CD4-positive, CD25-positive, alpha-beta regulatory T cell (primary cell): ENCODE measurements at regions not wholly inside any gene's neighbourhood (a gene's known extent, or its start where the extent isn't known, plus 50 kb on each side); places are given as distances from the start of the nearest gene placed in this dataset.

ENCODE experiments used
- ATAC-seq, 2 donors: fragments of 150-1000 bp; cut with Tn5 transposase; one replicate each; pipeline ENCODE4 v1.10.0; 2021; ENCODE audit warnings: low read depth in 2 of 2, moderate number of reproducible peaks in 2 of 2, moderate library complexity in 1 of 2
- DNase-seq, 3 donors: peaks; one replicate each; pipeline versions ENCODE4 v3.0.0 to v3.0.0-alpha.2; 2012 to 2022; ENCODE audit warnings: mixed read lengths in 1 of 3
- H3K27ac ChIP-seq: one replicate; pipeline ENCODE4 v1.7.0; 2013; ENCODE audit warnings: mild to moderate bottlenecking, low read length; ENCODE audit not compliant: insufficient read depth, poor library complexity, severe bottlenecking
- H3K27me3 ChIP-seq: one replicate; pipeline ENCODE4 v1.7.0; 2013; ENCODE audit warnings: low read length; ENCODE audit not compliant: control insufficient read depth, insufficient read depth
- H3K36me3 ChIP-seq: one replicate; pipeline ENCODE4 v1.7.0; 2013; ENCODE audit warnings: mild to moderate bottlenecking, low read length, moderate library complexity; ENCODE audit not compliant: control insufficient read depth, insufficient read depth
- H3K4me1 ChIP-seq: 2 replicates; pipeline ENCODE4 v1.7.0; 2013; ENCODE audit warnings: mild to moderate bottlenecking, low read length; ENCODE audit not compliant: insufficient read depth, control insufficient read depth, poor library complexity, severe bottlenecking
- H3K4me3 ChIP-seq: one replicate; pipeline ENCODE4 v1.7.0; 2013; ENCODE audit warnings: low read depth, mild to moderate bottlenecking, low read length, moderate library complexity
- H3K9me3 ChIP-seq, 2 experiments: 1 replicate in 1 of 2; 2 replicates in 1 of 2; pipeline ENCODE4 v1.7.0; 2013; ENCODE audit warnings: low read length in 2 of 2, mild to moderate bottlenecking in 1 of 2, moderate library complexity in 1 of 2; ENCODE audit not compliant: control insufficient read depth in 2 of 2
- H3K27ac Mint-ChIP-seq, 3 donors: one replicate each; pipeline ENCODE4 v1.8.0; 2020 to 2022; ENCODE audit warnings: mild to moderate bottlenecking in 3 of 3, mixed read lengths in 3 of 3, moderate library complexity in 2 of 3
- H3K27me3 Mint-ChIP-seq: one replicate; pipeline ENCODE4 v1.8.0; 2022; ENCODE audit warnings: mild to moderate bottlenecking, mixed read lengths
- H3K36me3 Mint-ChIP-seq: one replicate; pipeline ENCODE4 v1.8.0; 2020; ENCODE audit warnings: mixed read lengths
- H3K4me1 Mint-ChIP-seq, 4 donors: one replicate each; pipeline ENCODE4 v1.8.0; 2020 to 2022; ENCODE audit warnings: mixed read lengths in 4 of 4, mild to moderate bottlenecking in 1 of 4
- H3K4me3 Mint-ChIP-seq, 4 donors: one replicate each; pipeline ENCODE4 v1.8.0; 2020 to 2022; ENCODE audit warnings: mild to moderate bottlenecking in 4 of 4, mixed read lengths in 4 of 4, moderate library complexity in 3 of 4
- H3K9me3 Mint-ChIP-seq, 7 donors: one replicate each; pipeline ENCODE4 v1.8.0; 2020 to 2022; ENCODE audit warnings: mixed read lengths in 7 of 7, mild to moderate bottlenecking in 3 of 7, moderate library complexity in 2 of 7

- peak overlapping the region in 3 of 4 donors; percentile 6 to 41 (median 11) for H3K4me3 Mint-ChIP-seq
- no peak overlapping the region for H3K4me3 ChIP-seq
- no peak overlapping the region for H3K27ac ChIP-seq
- H3K27ac Mint-ChIP-seq: peak overlapping the region; percentile 4 to 82 (median 66)
- peaks cover 3% of the 10 kb centered on the region for H3K36me3 Mint-ChIP-seq
- peaks cover 6% of the 10 kb centered on the region for H3K27me3 Mint-ChIP-seq
- DNase-seq (no peak), ATAC-seq (no peak)
- H3K4me1 Mint-ChIP-seq: peaks cover 5 to 57% (median 25%) of the 10 kb centered on the region in 4 donors
- H3K9me3 Mint-ChIP-seq: peaks cover 0 to 1% (median 0%) of the 10 kb centered on the region in 7 donors
- H3K4me1 ChIP-seq: peaks cover 22% of the 10 kb centered on the region
- no peaks in the 10 kb centered on the region for H3K36me3 ChIP-seq
- no peaks in the 10 kb centered on the region for H3K9me3 ChIP-seq
- no peaks in the 10 kb centered on the region for H3K27me3 ChIP-seq
Observed at GRCh38 chr7:142442396-142442795, 184.5 kb upstream of the PRSS58 start.

- no peaks in the 10 kb centered on the region for H3K27me3 ChIP-seq
- H3K4me3 ChIP-seq: no peak overlapping the region
- H3K4me1 ChIP-seq: peaks cover 22% of the 10 kb centered on the region
- ATAC-seq (peak; percentile 41 to 52), DNase-seq (peak in 2 of 3 donors; percentile 18 to 34)
- H3K4me1 Mint-ChIP-seq: peaks cover 5 to 59% (median 29%) of the 10 kb centered on the region in 4 donors
- H3K27ac ChIP-seq: no peak overlapping the region
- H3K27me3 Mint-ChIP-seq: peaks cover 6% of the 10 kb centered on the region
- peak overlapping the region in 1 of 3 donors; percentile 24 for H3K27ac Mint-ChIP-seq
- H3K9me3 ChIP-seq: no peaks in the 10 kb centered on the region
- peaks cover 3% of the 10 kb centered on the region for H3K36me3 Mint-ChIP-seq
- H3K4me3 Mint-ChIP-seq: peak overlapping the region in 3 of 4 donors; percentile 7 to 62 (median 31)
- H3K9me3 Mint-ChIP-seq: peaks cover 0 to 1% (median 0%) of the 10 kb centered on the region in 7 donors
- no peaks in the 10 kb centered on the region for H3K36me3 ChIP-seq
Observed at GRCh38 chr7:142440906-142441411, 183.1 kb upstream of the PRSS58 start.

- no peak overlapping the region for H3K27ac ChIP-seq
- peaks cover 22% of the 10 kb centered on the region for H3K4me1 ChIP-seq
- no peak overlapping the region for H3K4me3 ChIP-seq
Observed at GRCh38 chr7:142440219-142440905, 182.5 kb upstream of the PRSS58 start.

GRCh38 chr7:142439739-142440138 lies 181.9 kb upstream of the PRSS58 start:
- H3K4me3 ChIP-seq: no peak overlapping the region
- Mint-ChIP-seq H3K27me3 (peaks cover 6% of the 10 kb centered on the region), H3K4me1 (peaks cover 5 to 63% (median 31%) of the 10 kb centered on the region in 4 donors), H3K4me3 (peak overlapping the region in 2 of 4 donors; percentile 9 to 16), H3K9me3 (peaks cover 0 to 1% (median 0%) of the 10 kb centered on the region in 7 donors), H3K27ac (peak overlapping the region; percentile 43 to 81 (median 47)), H3K36me3 (no peaks in the 10 kb centered on the region)
- no peaks in the 10 kb centered on the region for H3K9me3 ChIP-seq
- no peak overlapping the region for H3K27ac ChIP-seq
- H3K27me3 ChIP-seq: no peaks in the 10 kb centered on the region
- DNase-seq (no peak), ATAC-seq (no peak)
- peaks cover 26% of the 10 kb centered on the region for H3K4me1 ChIP-seq
- H3K36me3 ChIP-seq: no peaks in the 10 kb centered on the region

More at GRCh38 chr7:142440219-142440905, 182.5 kb upstream of the PRSS58 start:
- Mint-ChIP-seq H3K36me3 (peaks cover 3% of the 10 kb centered on the region), H3K27me3 (peaks cover 6% of the 10 kb centered on the region), H3K27ac (peak overlapping the region; percentile 43 to 81 (median 47)), H3K4me3 (peak overlapping the region in 3 of 4 donors; percentile 16 to 36 (median 31)), H3K4me1 (peaks cover 5 to 65% (median 31%) of the 10 kb centered on the region in 4 donors), H3K9me3 (peaks cover 0 to 1% (median 0%) of the 10 kb centered on the region in 7 donors)
- ATAC-seq: no peak
- no peak for DNase-seq
- no peaks in the 10 kb centered on the region for H3K9me3 ChIP-seq
- H3K27me3 ChIP-seq: no peaks in the 10 kb centered on the region
- no peaks in the 10 kb centered on the region for H3K36me3 ChIP-seq

DNA sequence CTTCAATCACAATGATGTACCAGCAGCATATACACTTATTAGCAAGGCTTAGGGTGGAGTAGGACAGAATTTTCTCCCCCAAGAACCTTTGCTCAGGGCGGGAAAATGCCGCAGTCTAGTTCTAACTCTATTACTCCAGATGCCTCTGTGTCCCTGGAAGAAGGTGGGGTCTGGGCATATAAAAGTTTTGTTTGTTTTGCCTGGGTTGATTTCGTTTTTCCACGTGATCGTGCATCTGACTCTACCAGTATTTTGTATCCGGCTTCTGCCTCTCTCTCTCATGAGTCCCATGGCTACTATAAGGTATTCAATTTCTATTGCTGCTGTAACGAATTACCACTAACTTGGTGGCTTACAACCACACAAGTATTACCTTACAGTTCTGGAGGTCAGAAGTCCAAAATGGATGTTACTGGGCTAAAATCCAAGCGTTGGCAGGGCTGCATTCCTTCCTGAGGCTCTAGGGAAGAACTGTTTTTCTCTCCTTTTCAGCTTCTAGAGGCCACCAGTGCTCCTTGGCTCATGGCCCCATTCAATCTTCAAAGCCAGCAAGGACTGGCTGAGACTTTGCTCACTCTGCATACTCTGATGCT lies 181.2 kb upstream of the PRSS58 start:
- Histone ChIP-seq H3K27me3 (no peaks in the 10 kb centered on the region), H3K36me3 (no peaks in the 10 kb centered on the region), H3K4me3 (no peak overlapping the region), H3K9me3 (no peaks in the 10 kb centered on the region), H3K27ac (no peak overlapping the region), H3K4me1 (peaks cover 26% of the 10 kb centered on the region)
- peaks cover 6% of the 10 kb centered on the region for H3K27me3 Mint-ChIP-seq
- ATAC-seq (no peak), DNase-seq (no peak)
- H3K4me3 Mint-ChIP-seq: no peak overlapping the region
- H3K36me3 Mint-ChIP-seq: no peaks in the 10 kb centered on the region
- peaks cover 5 to 67% (median 38%) of the 10 kb centered on the region in 4 donors for H3K4me1 Mint-ChIP-seq
- H3K27ac Mint-ChIP-seq: peak overlapping the region in 1 of 3 donors; percentile 81
- peaks cover 0 to 1% (median 0%) of the 10 kb centered on the region in 7 donors for H3K9me3 Mint-ChIP-seq

DNA sequence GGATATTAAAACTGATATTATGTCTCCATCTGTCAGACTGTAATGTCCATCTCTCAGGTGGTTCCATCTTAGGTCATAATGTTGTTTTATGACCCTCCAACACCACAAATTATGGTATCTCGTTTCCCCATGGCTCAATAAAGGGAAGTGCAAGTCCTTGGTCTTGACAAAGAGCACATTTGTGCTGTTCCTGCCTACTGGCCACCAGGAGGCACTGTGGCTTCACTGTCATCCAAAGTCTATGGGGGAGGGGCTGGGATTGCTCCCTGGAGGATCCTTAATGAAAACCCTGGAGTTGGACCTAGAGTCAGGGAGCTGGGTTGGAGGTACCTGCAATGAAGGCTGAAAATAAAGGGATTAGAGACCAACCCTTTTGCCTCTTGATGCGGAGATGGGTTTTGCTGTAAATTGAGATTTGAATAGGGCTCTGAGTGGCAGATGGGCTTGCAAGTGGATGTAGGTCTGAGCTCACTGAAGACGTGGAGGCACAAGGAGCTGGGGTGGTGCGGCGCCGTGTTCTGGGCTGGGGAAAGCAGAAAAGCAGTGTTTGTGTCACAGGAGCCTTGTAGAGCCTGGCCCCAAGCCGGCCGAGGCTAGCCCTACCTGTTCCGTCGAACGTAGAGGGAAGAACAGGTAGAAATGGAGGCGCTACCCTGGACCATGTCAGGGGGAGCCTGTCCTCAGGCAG lies 180.5 kb upstream of the PRSS58 start:
- peak overlapping the region in 1 of 3 donors; percentile 33 for H3K27ac Mint-ChIP-seq
- Histone ChIP-seq H3K36me3 (no peaks in the 10 kb centered on the region), H3K27me3 (no peaks in the 10 kb centered on the region), H3K9me3 (no peaks in the 10 kb centered on the region), H3K4me3 (no peak overlapping the region), H3K27ac (no peak overlapping the region), H3K4me1 (peaks cover 27% of the 10 kb centered on the region)
- ATAC-seq: peak in 1 of 2 donors; percentile 35
- H3K4me3 Mint-ChIP-seq: no peak overlapping the region
- peaks cover 0 to 1% (median 0%) of the 10 kb centered on the region in 7 donors for H3K9me3 Mint-ChIP-seq
- H3K27me3 Mint-ChIP-seq: peaks cover 6% of the 10 kb centered on the region
- H3K4me1 Mint-ChIP-seq: peaks cover 5 to 64% (median 43%) of the 10 kb centered on the region in 4 donors
- DNase-seq: peak in 2 of 3 donors; percentile 16 to 47
- no peaks in the 10 kb centered on the region for H3K36me3 Mint-ChIP-seq

GRCh38 chr7:142437741-142438140 lies 179.9 kb upstream of the PRSS58 start:
- Mint-ChIP-seq H3K36me3 (no peaks in the 10 kb centered on the region), H3K27ac (no peak overlapping the region), H3K4me3 (no peak overlapping the region), H3K27me3 (peaks cover 6% of the 10 kb centered on the region), H3K4me1 (peaks cover 5 to 59% (median 43%) of the 10 kb centered on the region in 4 donors), H3K9me3 (peaks cover 0 to 1% (median 0%) of the 10 kb centered on the region in 7 donors)
- no peaks in the 10 kb centered on the region for H3K36me3 ChIP-seq
- peaks cover 27% of the 10 kb centered on the region for H3K4me1 ChIP-seq
- DNase-seq (no peak), ATAC-seq (no peak)
- H3K9me3 ChIP-seq: no peaks in the 10 kb centered on the region
- H3K27ac ChIP-seq: no peak overlapping the region
- no peaks in the 10 kb centered on the region for H3K27me3 ChIP-seq
- no peak overlapping the region for H3K4me3 ChIP-seq
